ENCODE measurements at regions not wholly inside any gene's neighbourhood (a gene's known extent, or its start where the extent isn't known, plus 50 kb on each side); places are given as distances from the start of the nearest gene placed in this dataset.

GRCh38 chr9:108584860-108585259, 270.9 kb downstream of the ACTL7B start:
- Mint-ChIP-seq H3K4me1 (ENCODE audit: low read depth, unreplicated experiment) (no peaks in the 10 kb centered on the region), H3K9me3 (ENCODE audit: unreplicated experiment) (no peaks in the 10 kb centered on the region), H3K4me3 (ENCODE audit: unreplicated experiment) (no peak overlapping the region), H3K27ac (ENCODE audit: unreplicated experiment) (no peak overlapping the region), H3K36me3 (ENCODE audit: insufficient read depth, unreplicated experiment) (no peaks in the 10 kb centered on the region), H3K27me3 (ENCODE audit: insufficient read depth, unreplicated experiment) (peaks cover 23% of the 10 kb centered on the region)
- no peak for TF ChIP-seq CTCF (IDR thresholded peaks at IDR 0.05; ENCODE audit: insufficient read depth in 1 of 2, low read depth in 1 of 2, low read length in 1 of 2, severe bottlenecking in 1 of 2, unreplicated experiment in 1 of 2)
- Histone ChIP-seq H3K27me3 (replicated peaks; ENCODE audit: control insufficient read depth, insufficient read depth, low read length) (no peaks in the 10 kb centered on the region; the same call in 1 of the 2 replicates), H3K4me3 (ENCODE audit: low read depth, low read length) (no peak overlapping the region), H3K4me1 (no peaks in the 10 kb centered on the region), H3K36me3 (ENCODE audit: control insufficient read depth, insufficient read depth, low read length) (no peaks in the 10 kb centered on the region), H3K9me3 (no peaks in the 10 kb centered on the region)
- no peak for DNase-seq
- intact Hi-C loops (cut with micrococcal nuclease; ENCODE audit: unreplicated experiment) = no loop called here
- no TSS peak for BruUV-seq (replicated peaks)
- ChIA-PET POLR2A (no interaction called here), CTCF (no interaction called here)

- Mint-ChIP-seq H3K4me1 (ENCODE audit: low read depth, unreplicated experiment) (no peaks in the 10 kb centered on the region), H3K9me3 (ENCODE audit: unreplicated experiment) (no peaks in the 10 kb centered on the region), H3K27me3 (ENCODE audit: insufficient read depth, unreplicated experiment) (peaks cover 12% of the 10 kb centered on the region), H3K4me3 (ENCODE audit: unreplicated experiment) (no peak overlapping the region), H3K36me3 (ENCODE audit: insufficient read depth, unreplicated experiment) (no peaks in the 10 kb centered on the region), H3K27ac (ENCODE audit: unreplicated experiment) (no peak overlapping the region)
- Histone ChIP-seq H3K4me3 (ENCODE audit: low read depth, low read length) (no peak overlapping the region), H3K27me3 (replicated peaks; ENCODE audit: control insufficient read depth, insufficient read depth, low read length) (no peaks in the 10 kb centered on the region; the same call in 1 of the 2 replicates), H3K36me3 (ENCODE audit: control insufficient read depth, insufficient read depth, low read length) (no peaks in the 10 kb centered on the region), H3K4me1 (no peaks in the 10 kb centered on the region), H3K9me3 (no peaks in the 10 kb centered on the region)
- BruUV-seq (replicated peaks) = no TSS peak
- CTCF ChIA-PET = no interaction called here
- POLR2A ChIA-PET = no interaction called here
- intact Hi-C loops (cut with micrococcal nuclease; ENCODE audit: unreplicated experiment) = no loop called here
- no peak for TF ChIP-seq CTCF (IDR thresholded peaks at IDR 0.05; ENCODE audit: insufficient read depth in 1 of 2, low read depth in 1 of 2, low read length in 1 of 2, severe bottlenecking in 1 of 2, unreplicated experiment in 1 of 2)
- DNase-seq = no peak
Measured at GRCh38 chr9:108582726-108583125, 273.1 kb downstream of the ACTL7B start.

GRCh38 chr9:108579757-108580439, 275.9 kb downstream of the ACTL7B start:
- no peaks in the 10 kb centered on the region for H3K4me1 ChIP-seq
- ChIA-PET POLR2A (no interaction called here), CTCF (no interaction called here)
- Mint-ChIP-seq H3K9me3 (ENCODE audit: unreplicated experiment) (no peaks in the 10 kb centered on the region), H3K27ac (ENCODE audit: unreplicated experiment) (no peak overlapping the region), H3K4me3 (ENCODE audit: unreplicated experiment) (no peak overlapping the region), H3K36me3 (ENCODE audit: insufficient read depth, unreplicated experiment) (no peaks in the 10 kb centered on the region), H3K4me1 (ENCODE audit: low read depth, unreplicated experiment) (no peaks in the 10 kb centered on the region), H3K27me3 (ENCODE audit: insufficient read depth, unreplicated experiment) (peaks cover 10% of the 10 kb centered on the region)
- no peaks in the 10 kb centered on the region for H3K9me3 ChIP-seq
- H3K36me3 ChIP-seq (ENCODE audit: control insufficient read depth, insufficient read depth, low read length) = no peaks in the 10 kb centered on the region
- DNase-seq = no peak
- intact Hi-C loops (cut with micrococcal nuclease; ENCODE audit: unreplicated experiment) = no loop called here
- no peak overlapping the region for H3K4me3 ChIP-seq (ENCODE audit: low read depth, low read length)
- H3K27me3 ChIP-seq (replicated peaks; ENCODE audit: control insufficient read depth, insufficient read depth, low read length) = no peaks in the 10 kb centered on the region; the same call in 1 of the 2 replicates
- no TSS peak for BruUV-seq (replicated peaks)
- no peak for TF ChIP-seq CTCF (IDR thresholded peaks at IDR 0.05; ENCODE audit: insufficient read depth in 1 of 2, low read depth in 1 of 2, low read length in 1 of 2, severe bottlenecking in 1 of 2, unreplicated experiment in 1 of 2)

Measured in Caco-2 (cell line).